ACHN (cell line): ENCODE measurements at regions not wholly inside any gene's neighbourhood (a gene's known extent, or its start where the extent isn't known, plus 50 kb on each side); places are given as distances from the start of the nearest gene placed in this dataset.
A peak's percentile ranks its signal among the peaks of the same experiment; 100 is the strongest.

ENCODE experiments used
- DNase-seq: peaks from one replicate; pipeline ENCODE4 v3.0.0-alpha.2; 2015
- in situ Hi-C: cut with HindIII; loops from 2 replicates; pipeline ENCODE4 v1.10.0; 2017; ENCODE audit warnings: low sequenced_read_pairs, low pct_ligation_motif_present, low pct_unique_long_range_greater_than_20kb

GRCh38 chr14:66069830-66070541 is 416.2 kb upstream of the CCDC196 start:
- DNase-seq = no peak
- in situ Hi-C loops = no loop called here

- in situ Hi-C loops = no loop called here
- peak; percentile 38 for DNase-seq
Observed at GRCh38 chr14:66070542-66071319, 415.4 kb upstream of the CCDC196 start.

- in situ Hi-C loops = no loop called here
- DNase-seq = no peak
Observed at GRCh38 chr14:66072190-66073084, 413.7 kb upstream of the CCDC196 start.

- no peak for DNase-seq
- in situ Hi-C loops = no loop called here
Observed at GRCh38 chr14:66074537-66074936, 411.6 kb upstream of the CCDC196 start.

- in situ Hi-C loops = no loop called here
- DNase-seq = no peak
Observed at GRCh38 chr14:66076176-66076575, 410.0 kb upstream of the CCDC196 start.

GRCh38 chr14:66078006-66078405 is 408.2 kb upstream of the CCDC196 start:
- in situ Hi-C loops = no loop called here
- no peak for DNase-seq

- no peak for DNase-seq
- in situ Hi-C loops = no loop called here
Observed at GRCh38 chr14:66081594-66082376, 404.4 kb upstream of the CCDC196 start.

GRCh38 chr14:66085224-66085623 is 400.9 kb upstream of the CCDC196 start:
- DNase-seq = no peak
- in situ Hi-C loops = no loop called here

GRCh38 chr14:66085665-66086064 is 400.5 kb upstream of the CCDC196 start:
- no peak for DNase-seq
- in situ Hi-C loops = no loop called here

GRCh38 chr14:66087231-66087630 is 398.9 kb upstream of the CCDC196 start:
- no peak for DNase-seq
- in situ Hi-C loops = no loop called here

- in situ Hi-C loops = no loop called here
- DNase-seq = no peak
Observed at GRCh38 chr14:66088656-66089055, 397.5 kb upstream of the CCDC196 start.

- in situ Hi-C loops = no loop called here
Observed at GRCh38 chr14:66092206-66092605, 394.0 kb upstream of the CCDC196 start.

GRCh38 chr14:66092748-66093147 is 393.4 kb upstream of the CCDC196 start:
- in situ Hi-C loops = no loop called here

More at GRCh38 chr14:66092206-66092605, 394.0 kb upstream of the CCDC196 start:
- DNase-seq = no peak

GRCh38 chr14:66094001-66094727 is 392.0 kb upstream of the CCDC196 start:
- in situ Hi-C loops = no loop called here
- DNase-seq = no peak

More at GRCh38 chr14:66092748-66093147, 393.4 kb upstream of the CCDC196 start:
- no peak for DNase-seq

- in situ Hi-C loops = no loop called here
- no peak for DNase-seq
Observed at GRCh38 chr14:66099451-66099850, 386.7 kb upstream of the CCDC196 start.

GRCh38 chr14:66099931-66100330 is 386.2 kb upstream of the CCDC196 start:
- DNase-seq = no peak
- in situ Hi-C loops = no loop called here

GRCh38 chr14:66101662-66102061 is 384.5 kb upstream of the CCDC196 start:
- in situ Hi-C loops = no loop called here
- no peak for DNase-seq

- no peak for DNase-seq
Observed at GRCh38 chr14:66104486-66104885, 381.7 kb upstream of the CCDC196 start.

More at GRCh38 chr14:66104486-66104885, 381.7 kb upstream of the CCDC196 start:
- in situ Hi-C loops = no loop called here
